ENCODE measurements at regions not wholly inside any gene's neighbourhood (a gene's known extent, or its start where the extent isn't known, plus 50 kb on each side); places are given as distances from the start of the nearest gene placed in this dataset.

- Histone ChIP-seq H3K9ac (ENCODE audit: insufficient read depth, low read depth, low read length) (no peak overlapping the region), H3K27ac (ENCODE audit: extremely low read length, insufficient read depth, low read length) (no peak overlapping the region), H3K4me3 (replicated peaks in 1 of 3; ENCODE audit: insufficient read depth in 1 of 3, low read depth in 2 of 3, low read length in 3 of 3) (no peak overlapping the region), H4K20me1 (ENCODE audit: insufficient read depth, low read length) (no peaks in the 10 kb centered on the region), H2AFZ (ENCODE audit: low read length) (no peak overlapping the region), H3K79me2 (ENCODE audit: insufficient read depth, low read length) (no peaks in the 10 kb centered on the region), H3K4me2 (ENCODE audit: low read depth, low read length) (no peak overlapping the region), H3K9me3 (ENCODE audit: low read length) (no peaks in the 10 kb centered on the region), H3K36me3 (replicated peaks in 1 of 2; ENCODE audit: control insufficient read depth in 1 of 2, insufficient read depth in 2 of 2, low read length in 2 of 2) (no peaks in the 10 kb centered on the region), H3K4me1 (ENCODE audit: insufficient read depth, low read length) (no peaks in the 10 kb centered on the region), H3K27me3 (ENCODE audit: control insufficient read depth in 1 of 2, insufficient read depth in 2 of 2, low read length in 2 of 2) (no peaks in the 10 kb centered on the region)
- TF ChIP-seq NRL (CRISPR knock-in tag; IDR thresholded peaks at IDR 0.05; ENCODE audit: borderline replicate concordance), result no peak
- TF ChIP-seq SCMH1 (CRISPR knock-in tag; IDR thresholded peaks at IDR 0.05; ENCODE audit: borderline replicate concordance), result no peak
- no peak for TF ChIP-seq ZNF879 (CRISPR knock-in tag; IDR thresholded peaks at IDR 0.05)
- TF ChIP-seq XRCC5 (optimal IDR thresholded peaks at IDR 0.05; ENCODE audit: low read length), result no peak
- TF ChIP-seq NR1H2 (CRISPR knock-in tag; IDR thresholded peaks at IDR 0.05; ENCODE audit: borderline replicate concordance, low read depth), result no peak
- TF ChIP-seq TCF7L2 (IDR thresholded peaks at IDR 0.05; ENCODE audit: low read depth, low read length), result no peak
- TF ChIP-seq FOXC1 (CRISPR knock-in tag; IDR thresholded peaks at IDR 0.05; ENCODE audit: borderline replicate concordance), result no peak
- TF ChIP-seq CENPT (CRISPR knock-in tag; IDR thresholded peaks at IDR 0.05; ENCODE audit: low read depth), result no peak
- TF ChIP-seq MEIS2 (CRISPR knock-in tag; IDR thresholded peaks at IDR 0.05), result no peak
- TF ChIP-seq POGZ (CRISPR knock-in tag; IDR thresholded peaks at IDR 0.05), result no peak
- no peak for TF ChIP-seq DMTF1 (CRISPR knock-in tag; IDR thresholded peaks at IDR 0.05)
- no peak for TF ChIP-seq ZFX (CRISPR knock-in tag; IDR thresholded peaks at IDR 0.05; ENCODE audit: low read depth)
- no peak for TF ChIP-seq SRSF9 (IDR thresholded peaks at IDR 0.05; ENCODE audit: borderline replicate concordance, insufficient read depth, low read depth, low read length, poor library complexity, severe bottlenecking)
- TF ChIP-seq ZNF589 (CRISPR knock-in tag; conservative IDR thresholded peaks at IDR 0.05), result no peak
- TF ChIP-seq SRSF1 (optimal IDR thresholded peaks at IDR 0.05; ENCODE audit: low read depth, low read length), result no peak
- no peak for TF ChIP-seq ZNF570 (CRISPR knock-in tag; IDR thresholded peaks at IDR 0.05; ENCODE audit: borderline replicate concordance)
- TF ChIP-seq MAFG (CRISPR knock-in tag; IDR thresholded peaks at IDR 0.05), result no peak
- no peak for TF ChIP-seq GZF1 (CRISPR knock-in tag; IDR thresholded peaks at IDR 0.05)
- intact Hi-C loops (cut with micrococcal nuclease; ENCODE audit: unreplicated experiment) (no loop called here), in situ Hi-C loops (cut with HindIII; ENCODE audit: extremely low pct_ligation_motif_present, low pct_unique_long_range_greater_than_20kb) (no loop called here)
- no TSS peak for BruUV-seq (replicated peaks)
- ChIA-PET CTCF (ENCODE audit: low intra/inter-chr PET ratio, low total read pairs) (no interaction called here), POLR2A (no interaction called here)
- FAIRE-seq, result no peak
- ATAC-seq, result no peak
- DNase-seq (ENCODE audit: low spot score), result no peak
- 6% methylated on average over 1 of the region's 1 CpG for WGBS (ENCODE audit: low lambda C conversion rate)
These were observed 701.7 kb downstream of the RWDD3 start for GRCh38 chr1:95935719-95936118.
